ENCODE measurements at regions not wholly inside any gene's neighbourhood (a gene's known extent, or its start where the extent isn't known, plus 50 kb on each side); places are given as distances from the start of the nearest gene placed in this dataset.

DNA sequence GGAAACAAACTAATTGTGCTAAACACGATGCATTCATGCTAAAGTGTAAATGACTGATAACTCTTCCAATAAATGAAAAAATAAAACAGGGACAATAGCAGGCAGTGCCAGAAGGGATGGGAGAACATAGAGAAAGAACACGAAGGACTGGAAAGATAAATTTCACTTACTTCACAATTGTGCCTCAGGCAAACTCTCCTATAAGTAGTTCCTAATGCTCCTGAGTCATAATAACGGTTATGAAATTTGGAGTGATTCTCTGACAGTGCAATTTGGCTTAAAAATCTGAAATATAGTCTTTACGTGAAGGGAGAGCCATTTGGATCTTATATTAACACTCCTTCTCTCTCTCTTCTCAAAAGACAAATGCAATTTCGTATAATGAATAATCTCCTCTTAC lies 2218.5 kb downstream of the MAT2B start:
- no peaks in the 10 kb centered on the region for H3K36me3 ChIP-seq
- H3K9me3 ChIP-seq = no peaks in the 10 kb centered on the region
- TF ChIP-seq, protein P1, sequence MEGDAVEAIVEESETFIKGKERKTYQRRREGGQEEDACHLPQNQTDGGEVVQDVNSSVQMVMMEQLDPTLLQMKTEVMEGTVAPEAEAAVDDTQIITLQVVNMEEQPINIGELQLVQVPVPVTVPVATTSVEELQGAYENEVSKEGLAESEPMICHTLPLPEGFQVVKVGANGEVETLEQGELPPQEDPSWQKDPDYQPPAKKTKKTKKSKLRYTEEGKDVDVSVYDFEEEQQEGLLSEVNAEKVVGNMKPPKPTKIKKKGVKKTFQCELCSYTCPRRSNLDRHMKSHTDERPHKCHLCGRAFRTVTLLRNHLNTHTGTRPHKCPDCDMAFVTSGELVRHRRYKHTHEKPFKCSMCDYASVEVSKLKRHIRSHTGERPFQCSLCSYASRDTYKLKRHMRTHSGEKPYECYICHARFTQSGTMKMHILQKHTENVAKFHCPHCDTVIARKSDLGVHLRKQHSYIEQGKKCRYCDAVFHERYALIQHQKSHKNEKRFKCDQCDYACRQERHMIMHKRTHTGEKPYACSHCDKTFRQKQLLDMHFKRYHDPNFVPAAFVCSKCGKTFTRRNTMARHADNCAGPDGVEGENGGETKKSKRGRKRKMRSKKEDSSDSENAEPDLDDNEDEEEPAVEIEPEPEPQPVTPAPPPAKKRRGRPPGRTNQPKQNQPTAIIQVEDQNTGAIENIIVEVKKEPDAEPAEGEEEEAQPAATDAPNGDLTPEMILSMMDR (IDR thresholded peaks at IDR 0.05; ENCODE audit: low read depth, low read length) = no peak
- H3K4me3 ChIP-seq (ENCODE audit: low read depth, low read length) = no peak overlapping the region
- H3K27me3 ChIP-seq = no peaks in the 10 kb centered on the region
- H3K4me1 ChIP-seq = no peaks in the 10 kb centered on the region
- DNase-seq = no peak

DNA sequence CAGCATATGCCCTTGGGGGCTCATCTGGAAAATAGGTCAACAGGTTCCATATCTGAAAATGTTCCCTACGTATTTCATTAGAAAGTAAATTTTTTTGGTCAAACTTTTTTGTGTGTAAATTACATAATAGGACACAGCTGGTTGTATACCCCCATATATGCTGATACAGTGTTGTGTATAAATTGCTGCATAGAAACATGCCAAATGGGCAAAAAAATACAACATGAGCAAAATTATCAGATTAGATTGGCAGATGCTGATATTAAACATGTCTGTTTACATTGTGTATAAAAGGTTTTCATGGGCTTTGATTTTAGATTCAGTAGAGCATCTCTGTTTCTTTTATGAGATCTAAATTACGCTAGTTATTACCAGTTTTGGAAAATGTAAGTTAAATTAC lies 2223.0 kb downstream of the MAT2B start:
- Histone ChIP-seq H3K4me1 (no peaks in the 10 kb centered on the region), H3K27me3 (no peaks in the 10 kb centered on the region), H3K9me3 (no peaks in the 10 kb centered on the region), H3K36me3 (no peaks in the 10 kb centered on the region), H3K4me3 (ENCODE audit: low read depth, low read length) (no peak overlapping the region)
- no peak for DNase-seq
- TF ChIP-seq, protein P1 (IDR thresholded peaks at IDR 0.05; ENCODE audit: low read depth, low read length) = no peak

DNA sequence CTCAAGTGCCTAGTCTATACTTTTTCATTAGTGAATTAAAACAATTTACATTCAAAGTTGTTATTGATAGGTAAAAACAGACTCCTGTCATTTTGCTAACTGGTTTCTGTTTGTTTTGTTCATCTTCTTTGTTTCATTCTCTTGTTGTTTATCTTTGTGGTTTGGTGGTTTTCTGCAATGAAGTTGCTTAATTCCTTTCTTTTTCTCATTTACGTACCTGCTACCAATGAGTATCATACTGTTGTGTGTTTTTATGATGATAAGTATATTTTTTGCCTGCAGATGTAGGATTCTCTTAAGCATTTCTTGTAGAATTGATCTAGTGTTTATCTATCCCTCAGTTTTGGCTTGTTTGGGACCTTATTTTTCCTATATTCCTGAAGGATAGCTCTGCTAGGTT lies 2230.0 kb downstream of the MAT2B start:
- Histone ChIP-seq H3K4me3 (ENCODE audit: low read depth, low read length) (no peak overlapping the region), H3K9me3 (no peaks in the 10 kb centered on the region), H3K4me1 (no peaks in the 10 kb centered on the region), H3K36me3 (no peaks in the 10 kb centered on the region), H3K27me3 (no peaks in the 10 kb centered on the region)
- DNase-seq = no peak
- TF ChIP-seq, protein P1 (IDR thresholded peaks at IDR 0.05; ENCODE audit: low read depth, low read length) = no peak

DNA sequence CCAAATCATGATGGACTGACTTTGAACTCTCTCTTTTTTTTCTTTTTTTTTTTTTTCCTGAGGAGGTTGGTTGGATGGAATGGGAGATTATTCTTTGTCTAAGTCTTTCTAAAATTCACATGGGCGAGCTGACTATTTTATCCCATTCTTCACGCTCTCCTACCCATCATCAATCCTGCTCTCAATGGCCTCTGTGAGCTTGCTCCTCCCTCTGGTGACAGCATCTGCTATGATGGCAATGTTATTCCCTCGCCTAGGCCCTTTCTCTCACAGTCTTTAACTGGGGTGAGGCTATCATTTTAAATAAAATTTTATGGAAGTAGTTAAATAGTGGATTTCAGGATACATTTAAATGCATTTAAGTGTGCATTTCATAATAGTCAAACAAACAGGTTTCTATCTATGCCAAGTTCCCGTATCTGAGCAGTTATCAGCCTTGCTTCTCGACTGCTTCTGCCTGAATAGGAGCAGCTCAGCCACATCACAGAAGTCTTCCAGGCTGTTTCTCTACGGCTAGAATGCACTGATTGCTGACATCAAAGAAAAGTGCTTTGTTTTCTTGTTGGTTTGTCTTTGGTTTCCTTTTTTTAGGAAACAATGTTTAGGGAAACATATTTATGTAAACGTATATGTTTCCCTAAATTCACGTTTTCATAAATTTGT lies 2233.8 kb downstream of the MAT2B start:
- TF ChIP-seq, protein P1 (IDR thresholded peaks at IDR 0.05; ENCODE audit: low read depth, low read length) = no peak

DNA sequence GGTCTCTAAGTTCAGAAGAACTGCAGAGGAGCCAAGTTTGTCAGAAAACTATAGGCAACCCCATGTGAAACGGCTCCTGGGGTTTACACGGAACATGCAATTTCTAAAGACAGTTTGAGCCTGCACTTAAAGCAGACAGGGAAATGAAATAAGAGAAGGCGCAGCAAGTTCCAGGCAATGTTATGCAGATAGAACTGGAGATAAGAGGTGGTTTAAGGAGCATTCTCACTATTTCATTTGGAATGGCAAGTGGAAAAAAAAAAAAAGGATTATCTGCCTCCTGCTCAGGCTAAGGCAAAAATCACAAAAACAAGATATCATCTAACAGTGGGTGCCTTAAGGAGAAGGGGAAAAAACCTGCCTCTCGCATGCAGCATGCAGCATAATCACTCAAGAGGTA lies 2252.4 kb downstream of the MAT2B start:
- Histone ChIP-seq H3K9me3 (no peaks in the 10 kb centered on the region), H3K4me3 (ENCODE audit: low read depth, low read length) (no peak overlapping the region), H3K27me3 (no peaks in the 10 kb centered on the region), H3K36me3 (no peaks in the 10 kb centered on the region), H3K4me1 (no peaks in the 10 kb centered on the region)
- TF ChIP-seq, protein P1 (IDR thresholded peaks at IDR 0.05; ENCODE audit: low read depth, low read length) = no peak
- no peak for DNase-seq

More for the DNA sequence above, 2233.8 kb downstream of the MAT2B start:
- Histone ChIP-seq H3K27me3 (no peaks in the 10 kb centered on the region), H3K4me3 (ENCODE audit: low read depth, low read length) (no peak overlapping the region), H3K36me3 (no peaks in the 10 kb centered on the region), H3K4me1 (no peaks in the 10 kb centered on the region), H3K9me3 (no peaks in the 10 kb centered on the region)
- no peak for DNase-seq

DNA sequence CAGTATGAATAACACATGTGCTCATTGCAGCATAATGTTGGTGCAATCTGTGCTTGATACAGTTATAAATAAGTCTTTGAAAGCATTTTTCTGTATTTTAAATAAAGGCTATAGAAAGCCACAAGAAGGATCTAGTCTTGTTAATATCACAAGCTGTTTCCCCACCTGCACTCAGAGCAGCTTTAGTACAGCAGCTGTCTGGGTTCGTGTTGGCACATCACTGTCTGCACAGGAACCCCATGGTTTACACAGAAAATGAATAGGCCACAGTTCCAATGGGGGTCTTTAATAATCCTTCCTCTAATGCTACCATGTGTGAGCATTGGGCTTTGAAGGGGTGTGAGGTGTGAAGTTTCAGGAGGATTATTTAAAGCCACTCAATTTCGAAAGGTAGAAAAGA lies 2269.7 kb downstream of the MAT2B start:
- no peak overlapping the region for H3K4me3 ChIP-seq (ENCODE audit: low read depth, low read length)
- no peaks in the 10 kb centered on the region; the same call in 1 of the 2 replicates for H3K9me3 ChIP-seq
- no peak for DNase-seq
- H3K27me3 ChIP-seq = no peaks in the 10 kb centered on the region
- TF ChIP-seq, protein P1 (IDR thresholded peaks at IDR 0.05; ENCODE audit: low read depth, low read length) = no peak
- H3K36me3 ChIP-seq = no peaks in the 10 kb centered on the region
- H3K4me1 ChIP-seq = no peaks in the 10 kb centered on the region

All from BE2C (cell line).